ENCODE measurements at regions not wholly inside any gene's neighbourhood (a gene's known extent, or its start where the extent isn't known, plus 50 kb on each side); places are given as distances from the start of the nearest gene placed in this dataset.
"Not testable (repeated sequence)": the region's sequence is repeated elsewhere in the genome, so short reads cannot be mapped to it uniquely, and the experiment has no call there.

- no peak for FAIRE-seq
These were observed 593.9 kb downstream of the PYDC2 start for GRCh38 chr3:192054881-192055280.

- no peak for FAIRE-seq
These were observed 595.0 kb downstream of the PYDC2 start for GRCh38 chr3:192055946-192056345.

- no peak for FAIRE-seq
These were observed 596.3 kb downstream of the PYDC2 start for GRCh38 chr3:192057261-192057660.

GRCh38 chr3:192060160-192060781 is 599.3 kb downstream of the PYDC2 start:
- peak; percentile 47 for FAIRE-seq

GRCh38 chr3:192061426-192061825 is 600.5 kb downstream of the PYDC2 start:
- FAIRE-seq = no peak

GRCh38 chr3:192062186-192062585 is 601.2 kb downstream of the PYDC2 start:
- FAIRE-seq = no peak

- no peak for FAIRE-seq
These were observed 602.6 kb downstream of the PYDC2 start for GRCh38 chr3:192063570-192063969.

GRCh38 chr3:192064959-192065358 is 604.0 kb downstream of the PYDC2 start:
- no peak for FAIRE-seq

GRCh38 chr3:192066253-192066652 is 605.3 kb downstream of the PYDC2 start:
- not testable (repeated sequence) for FAIRE-seq

- FAIRE-seq = no peak
These were observed 607.7 kb downstream of the PYDC2 start for GRCh38 chr3:192068464-192069254.

- no peak for FAIRE-seq
These were observed 617.0 kb downstream of the PYDC2 start for GRCh38 chr3:192077795-192078497.

- FAIRE-seq = no peak
These were observed 618.1 kb downstream of the PYDC2 start for GRCh38 chr3:192079098-192079497.

- FAIRE-seq = no peak
These were observed 619.4 kb downstream of the PYDC2 start for GRCh38 chr3:192080336-192080735.

- FAIRE-seq = no peak
These were observed 622.0 kb downstream of the PYDC2 start for GRCh38 chr3:192082730-192083660.
